MM.1S (cell line): ENCODE measurements at regions not wholly inside any gene's neighbourhood (a gene's known extent, or its start where the extent isn't known, plus 50 kb on each side); places are given as distances from the start of the nearest gene placed in this dataset.

Experiments
- DNase-seq: peaks from one replicate; pipeline ENCODE4 v3.0.0-alpha.2; 2015
- H2AFZ ChIP-seq: fragments of 300-600 bp; sonication (generic); 2 replicates; pipeline ENCODE4 v1.6.0; 2016; ENCODE audit warnings: antibody characterized with exemption, low read length
- H3F3A ChIP-seq: fragments of 300-600 bp; sonication (generic); 2 replicates; pipeline ENCODE4 v1.6.1; 2016; ENCODE audit warnings: mild to moderate bottlenecking, antibody characterized with exemption, low read length, moderate library complexity, mixed read lengths; ENCODE audit not compliant: insufficient read depth
- H3K27ac ChIP-seq: fragments of 300-600 bp; sonication (generic); 2 replicates; pipeline ENCODE4 v1.5.1; 2016; ENCODE audit warnings: mild to moderate bottlenecking, low read length
- H3K27me3 ChIP-seq: fragments of 300-600 bp; sonication (generic); replicated peaks from 2 replicates; pipeline ENCODE4 v1.6.0; 2016; ENCODE audit warnings: low read length; ENCODE audit not compliant: insufficient read depth
- H3K36me3 ChIP-seq: fragments of 300-600 bp; sonication (generic); replicated peaks from 2 replicates; pipeline ENCODE4 v1.6.1; 2016; ENCODE audit warnings: mild to moderate bottlenecking, low read length, mixed read lengths; ENCODE audit not compliant: insufficient read depth
- H3K4me1 ChIP-seq: fragments of 300-600 bp; sonication (generic); 2 replicates; pipeline ENCODE4 v1.6.1; 2016; ENCODE audit warnings: low read length, mixed read lengths
- H3K4me2 ChIP-seq: fragments of 300-600 bp; sonication (generic); 2 replicates; pipeline ENCODE4 v1.6.0; 2016; ENCODE audit warnings: low read depth, low read length
- H3K4me3 ChIP-seq: fragments of 300-600 bp; sonication (generic); 2 replicates; pipeline ENCODE4 v1.5.1; 2016; ENCODE audit warnings: low read length, mixed read lengths
- H3K79me2 ChIP-seq: fragments of 300-600 bp; sonication (generic); 2 replicates; pipeline ENCODE4 v1.6.1; 2016; ENCODE audit warnings: mixed run types, low read length, mixed read lengths
- H3K9ac ChIP-seq: fragments of 300-600 bp; sonication (generic); 2 replicates; pipeline ENCODE4 v1.6.1; 2016; ENCODE audit warnings: low read length, mixed read lengths
- H3K9me2 ChIP-seq: fragments of 300-600 bp; sonication (generic); replicated peaks from 2 replicates; pipeline ENCODE4 v1.6.1; 2016; ENCODE audit warnings: mild to moderate bottlenecking, low read length, mixed read lengths; ENCODE audit not compliant: insufficient read depth
- H3K9me3 ChIP-seq: fragments of 300-600 bp; sonication (generic); replicated peaks from 2 replicates; pipeline ENCODE4 v1.6.1; 2016; ENCODE audit warnings: mild to moderate bottlenecking, low read length, mixed read lengths; ENCODE audit not compliant: insufficient read depth
- H4K20me1 ChIP-seq: fragments of 300-600 bp; sonication (generic); 2 replicates; pipeline ENCODE4 v1.6.1; 2016; ENCODE audit warnings: mild to moderate bottlenecking, low read length, moderate library complexity, mixed read lengths; ENCODE audit not compliant: insufficient read depth
- CTCF ChIP-seq: fragments of 300-600 bp; sonication (generic); IDR thresholded peaks from 2 replicates; pipeline ENCODE4 v1.5.1; 2016; ENCODE audit warnings: antibody characterized with exemption, low read length, mixed read lengths
- EZH2 ChIP-seq: fragments of 300-600 bp; sonication (generic); optimal IDR thresholded peaks from 2 replicates; pipeline ENCODE3; 2017; ENCODE audit warnings: low read depth, mild to moderate bottlenecking, antibody characterized with exemption, low read length, mixed read lengths
- EZH2phosphoT487 ChIP-seq: fragments of 300-600 bp; sonication (generic); IDR thresholded peaks from 2 replicates; pipeline ENCODE4 v1.6.1; 2018; ENCODE audit warnings: antibody characterized with exemption, low read length

- no peaks in the 10 kb centered on the region for H3K4me1 ChIP-seq
- DNase-seq = no peak
- no peak overlapping the region for H3K4me2 ChIP-seq
- H3K79me2 ChIP-seq = no peaks in the 10 kb centered on the region
- H3K9me3 ChIP-seq = no peaks in the 10 kb centered on the region
- H3K27me3 ChIP-seq = no peaks in the 10 kb centered on the region
- no peaks in the 10 kb centered on the region for H4K20me1 ChIP-seq
- H3K9me2 ChIP-seq = no peaks in the 10 kb centered on the region
- no peak overlapping the region for H3K27ac ChIP-seq
- TF ChIP-seq CTCF (no peak), EZH2 (no peak), EZH2phosphoT487 (no peak)
- H3K36me3 ChIP-seq = no peaks in the 10 kb centered on the region
- no peaks in the 10 kb centered on the region for H3F3A ChIP-seq
- no peak overlapping the region for H2AFZ ChIP-seq
- no peak overlapping the region for H3K4me3 ChIP-seq
- H3K9ac ChIP-seq = no peak overlapping the region
These were observed 100.5 kb upstream of the SEC61G start for GRCh38 chr7:54859545-54859944.

DNA sequence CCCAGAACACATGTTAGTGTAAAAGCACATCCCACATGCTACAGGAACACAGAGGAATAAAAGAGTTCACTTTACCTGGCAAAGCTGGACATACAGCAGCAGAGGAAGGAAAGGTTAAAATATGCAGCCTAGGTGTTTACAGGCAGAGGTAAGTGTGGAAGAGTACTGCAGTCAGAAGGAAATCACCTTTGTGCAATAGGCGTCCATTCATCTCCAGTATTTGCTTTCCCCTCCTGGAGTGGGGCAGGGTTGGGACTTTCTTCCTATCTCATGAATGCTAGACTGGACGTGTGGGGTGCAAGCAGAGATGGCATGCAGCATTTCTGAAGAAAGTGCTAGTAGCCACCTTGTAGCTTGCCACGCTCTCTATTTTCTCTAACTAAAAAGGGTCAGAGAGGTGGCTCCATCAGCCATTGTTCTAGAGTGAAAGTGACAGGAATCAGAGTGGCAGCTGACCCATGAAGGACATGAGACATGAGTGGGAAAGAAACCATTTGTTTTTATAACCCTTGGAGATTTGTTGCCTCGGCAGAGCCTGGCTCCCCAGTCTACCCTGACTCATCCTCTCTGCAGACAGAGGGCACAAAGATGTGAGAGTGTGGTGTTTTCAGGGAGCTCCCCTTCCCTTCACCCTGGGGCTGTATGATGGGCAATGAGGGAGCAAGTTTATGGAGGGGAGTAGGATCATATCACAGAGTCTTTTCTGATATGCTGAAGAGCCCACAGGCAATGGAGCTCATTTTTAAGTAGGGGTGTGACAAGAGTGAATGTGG, 101.2 kb upstream of the SEC61G start:
- H2AFZ ChIP-seq = no peak overlapping the region
- no peaks in the 10 kb centered on the region for H3K9me2 ChIP-seq
- H3K4me1 ChIP-seq = no peaks in the 10 kb centered on the region
- no peak overlapping the region for H3K4me2 ChIP-seq
- H3K9me3 ChIP-seq = no peaks in the 10 kb centered on the region
- no peaks in the 10 kb centered on the region for H3K79me2 ChIP-seq
- no peak overlapping the region for H3K27ac ChIP-seq
- no peaks in the 10 kb centered on the region for H3K27me3 ChIP-seq
- no peaks in the 10 kb centered on the region for H4K20me1 ChIP-seq
- H3K36me3 ChIP-seq = no peaks in the 10 kb centered on the region
- H3F3A ChIP-seq = no peaks in the 10 kb centered on the region
- no peak overlapping the region for H3K4me3 ChIP-seq
- no peak for DNase-seq
- TF ChIP-seq EZH2 (no peak), EZH2phosphoT487 (no peak), CTCF (no peak)
- H3K9ac ChIP-seq = no peak overlapping the region

GRCh38 chr7:54860843-54861242, 101.8 kb upstream of the SEC61G start:
- H2AFZ ChIP-seq = no peak overlapping the region

More at GRCh38 chr7:54860843-54861242, 101.8 kb upstream of the SEC61G start:
- no peak overlapping the region for H3K4me3 ChIP-seq
- no peak for DNase-seq
- TF ChIP-seq CTCF (no peak), EZH2 (no peak), EZH2phosphoT487 (no peak)
- H4K20me1 ChIP-seq = no peaks in the 10 kb centered on the region
- no peaks in the 10 kb centered on the region for H3K36me3 ChIP-seq
- no peaks in the 10 kb centered on the region for H3F3A ChIP-seq
- H3K4me1 ChIP-seq = no peaks in the 10 kb centered on the region
- H3K9me3 ChIP-seq = no peaks in the 10 kb centered on the region
- no peak overlapping the region for H3K9ac ChIP-seq
- no peak overlapping the region for H3K4me2 ChIP-seq
- no peak overlapping the region for H3K27ac ChIP-seq
- no peaks in the 10 kb centered on the region for H3K9me2 ChIP-seq
- no peaks in the 10 kb centered on the region for H3K27me3 ChIP-seq
- no peaks in the 10 kb centered on the region for H3K79me2 ChIP-seq
